ENCODE measurements at regions not wholly inside any gene's neighbourhood (a gene's known extent, or its start where the extent isn't known, plus 50 kb on each side); places are given as distances from the start of the nearest gene placed in this dataset.

DNA sequence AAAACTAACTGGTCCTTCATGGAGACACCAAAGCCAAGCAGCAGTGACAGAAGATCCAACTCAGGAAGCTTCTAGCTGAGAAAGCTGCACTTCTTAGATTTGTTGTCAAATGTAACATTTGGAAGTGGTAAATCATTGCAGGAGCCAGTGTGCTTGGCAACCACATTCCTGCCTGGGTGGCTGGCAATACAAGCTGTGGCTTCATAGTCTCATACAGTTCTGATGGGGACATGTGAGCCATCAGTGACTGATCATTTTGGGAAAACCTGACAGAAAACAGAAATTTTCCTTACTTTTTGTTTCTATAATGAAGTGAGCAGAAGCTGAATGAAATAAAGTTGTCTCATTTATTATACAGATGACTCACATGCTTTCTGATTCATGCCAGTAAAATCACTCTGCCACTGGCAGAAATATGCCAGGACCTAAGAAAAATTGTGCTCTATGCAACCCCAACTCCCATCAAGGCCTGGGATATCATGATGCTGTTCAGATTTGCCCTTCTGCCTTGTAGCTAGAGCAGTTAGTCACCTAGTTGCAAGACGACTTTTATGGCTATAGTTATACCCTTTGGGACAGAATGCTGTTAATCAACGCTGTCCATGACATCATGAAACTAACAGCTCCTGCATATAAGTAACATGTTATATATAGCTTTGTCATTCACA is 508.1 kb downstream of the ADCYAP1 start:
- TF ChIP-seq POLR2AphosphoS5 (IDR thresholded peaks at IDR 0.05; ENCODE audit: low read depth, low read length) (no peak), POLR2A (IDR thresholded peaks at IDR 0.05; ENCODE audit: low read depth, low read length) (no peak)

Data from GM12891 (cell line).